ENCODE measurements at regions not wholly inside any gene's neighbourhood (a gene's known extent, or its start where the extent isn't known, plus 50 kb on each side); places are given as distances from the start of the nearest gene placed in this dataset.

DNA sequence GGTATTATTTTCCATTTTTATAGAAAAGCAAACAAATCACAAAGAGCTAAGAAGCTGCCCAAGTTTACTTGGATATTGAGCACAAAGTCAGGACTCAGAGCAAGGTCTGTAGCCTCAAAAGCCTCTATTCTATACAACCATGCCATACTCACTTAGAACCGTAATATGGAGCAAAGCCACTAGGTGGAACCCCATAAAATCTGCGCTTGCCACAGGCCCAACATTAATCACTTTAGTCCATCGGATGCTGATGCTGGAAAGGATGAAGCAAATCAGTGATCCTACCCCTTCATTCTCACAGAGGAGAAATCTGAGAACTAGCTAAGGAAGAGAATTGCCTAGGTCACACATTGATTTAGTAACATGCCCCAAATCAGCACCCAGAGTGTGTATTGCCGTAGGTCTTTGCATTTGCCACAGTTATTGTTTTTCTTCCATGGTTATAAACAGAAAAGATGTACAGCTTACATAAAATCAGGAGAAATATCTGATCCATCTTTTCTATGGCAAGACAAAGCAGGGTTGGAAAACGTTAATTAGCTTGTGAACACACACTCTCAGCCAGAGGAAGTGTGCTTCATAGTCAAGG is 56.7 kb upstream of the RAB38 start:
- no peaks in the 10 kb centered on the region for H3K27me3 Mint-ChIP-seq

GRCh38 chr11:88229303-88229702 is 54.1 kb upstream of the RAB38 start:
- intact Hi-C loops (cut with DNase I, micrococcal nuclease), result no loop called here
- ChIA-PET POLR2A (no interaction called here), CTCF (interaction anchor here (0.6 kb wide), 1 partner anchor 404 kb away, joined by 3 read pairs; no protein-coding TSS in a partner anchor)
- Mint-ChIP-seq H3K36me3 (ENCODE audit: low read depth) (peaks cover 7% of the 10 kb centered on the region), H3K27me3 (no peaks in the 10 kb centered on the region), H3K27ac (no peak overlapping the region), H3K9me3 (ENCODE audit: low read depth) (peaks cover 36% of the 10 kb centered on the region), H3K4me3 (no peak overlapping the region), H3K4me1 (no peaks in the 10 kb centered on the region)
- ATAC-seq, result no peak
- DNase-seq, result no peak

More for the DNA sequence above, 56.7 kb upstream of the RAB38 start:
- Mint-ChIP-seq H3K4me1 (no peaks in the 10 kb centered on the region), H3K9me3 (ENCODE audit: low read depth) (peaks cover 18% of the 10 kb centered on the region), H3K36me3 (ENCODE audit: low read depth) (peaks cover 5% of the 10 kb centered on the region), H3K4me3 (no peak overlapping the region), H3K27ac (no peak overlapping the region)
- DNase-seq (peak; percentile 32), ATAC-seq (peak; percentile 80)
- intact Hi-C loops (cut with DNase I, micrococcal nuclease), result loop anchor here (1.0 kb wide), 1 partner anchor 312 kb away; no protein-coding TSS in a partner anchor
- CTCF ChIA-PET, result interaction anchor here (0.6 to 3.5 kb wide), 16 partner anchors 10 to 814 kb away, joined by 3 to 15 read pairs (median 4); no protein-coding TSS in a partner anchor
- POLR2A ChIA-PET, result no interaction called here
